RWPE1 (cell line): ENCODE measurements at regions not wholly inside any gene's neighbourhood (a gene's known extent, or its start where the extent isn't known, plus 50 kb on each side); places are given as distances from the start of the nearest gene placed in this dataset.

Experiments
- CTCF ChIA-PET: fragments of 350-600 bp; sonication (Branson Sonifier 250); formaldehyde crosslinking; extraction: SDS; loops from one replicate; lab custom pipeline; 2021; lab: Yijun Ruan, JAX
- POLR2A ChIA-PET: fragments of 400-600 bp; formaldehyde crosslinking; extraction: SDS; loops from one replicate; lab custom pipeline; 2020; ENCODE audit warnings: antibody characterized with exemption; ENCODE audit not compliant: low non-redundant PET; lab: Yijun Ruan, JAX
- DNase-seq: peaks from one replicate; pipeline ENCODE4 v3.0.0; 2012; ENCODE audit warnings: low spot score
- H3K27ac ChIP-seq: fragments of 450-650 bp; 2 replicates; pipeline ENCODE4 v1.5.1; 2017
- TF ChIP-seq, protein P1 (sequence below): fragments of 450-650 bp; conservative IDR thresholded peaks from 2 replicates; pipeline ENCODE4 v1.5.1; 2017; ENCODE audit warnings: low read depth, mild to moderate bottlenecking

DNA sequence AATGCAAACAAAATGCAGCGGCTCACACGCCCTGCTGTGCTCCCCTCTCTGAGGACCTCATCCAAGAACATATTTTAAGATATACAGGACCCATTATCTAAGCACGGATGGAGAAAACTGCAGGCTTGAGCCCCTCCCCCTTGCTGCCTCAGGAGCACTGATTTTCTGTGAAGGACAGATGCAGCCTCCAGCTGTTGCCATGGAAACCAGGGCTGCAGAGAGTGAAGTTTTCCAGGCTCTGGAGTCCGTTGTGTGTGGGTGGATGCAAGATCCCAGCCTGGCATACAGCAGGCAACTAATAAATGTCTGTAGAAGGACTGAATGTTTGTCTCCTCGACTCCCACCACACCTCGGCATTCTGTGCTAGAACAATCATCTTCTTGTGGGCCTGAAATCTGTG, 105.6 kb upstream of the PEG3 start:
- no peak for DNase-seq
- ChIA-PET POLR2A (no interaction called here), CTCF (no interaction called here)
- TF ChIP-seq, protein P1, sequence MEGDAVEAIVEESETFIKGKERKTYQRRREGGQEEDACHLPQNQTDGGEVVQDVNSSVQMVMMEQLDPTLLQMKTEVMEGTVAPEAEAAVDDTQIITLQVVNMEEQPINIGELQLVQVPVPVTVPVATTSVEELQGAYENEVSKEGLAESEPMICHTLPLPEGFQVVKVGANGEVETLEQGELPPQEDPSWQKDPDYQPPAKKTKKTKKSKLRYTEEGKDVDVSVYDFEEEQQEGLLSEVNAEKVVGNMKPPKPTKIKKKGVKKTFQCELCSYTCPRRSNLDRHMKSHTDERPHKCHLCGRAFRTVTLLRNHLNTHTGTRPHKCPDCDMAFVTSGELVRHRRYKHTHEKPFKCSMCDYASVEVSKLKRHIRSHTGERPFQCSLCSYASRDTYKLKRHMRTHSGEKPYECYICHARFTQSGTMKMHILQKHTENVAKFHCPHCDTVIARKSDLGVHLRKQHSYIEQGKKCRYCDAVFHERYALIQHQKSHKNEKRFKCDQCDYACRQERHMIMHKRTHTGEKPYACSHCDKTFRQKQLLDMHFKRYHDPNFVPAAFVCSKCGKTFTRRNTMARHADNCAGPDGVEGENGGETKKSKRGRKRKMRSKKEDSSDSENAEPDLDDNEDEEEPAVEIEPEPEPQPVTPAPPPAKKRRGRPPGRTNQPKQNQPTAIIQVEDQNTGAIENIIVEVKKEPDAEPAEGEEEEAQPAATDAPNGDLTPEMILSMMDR: no peak
- no peak overlapping the region for H3K27ac ChIP-seq

DNA sequence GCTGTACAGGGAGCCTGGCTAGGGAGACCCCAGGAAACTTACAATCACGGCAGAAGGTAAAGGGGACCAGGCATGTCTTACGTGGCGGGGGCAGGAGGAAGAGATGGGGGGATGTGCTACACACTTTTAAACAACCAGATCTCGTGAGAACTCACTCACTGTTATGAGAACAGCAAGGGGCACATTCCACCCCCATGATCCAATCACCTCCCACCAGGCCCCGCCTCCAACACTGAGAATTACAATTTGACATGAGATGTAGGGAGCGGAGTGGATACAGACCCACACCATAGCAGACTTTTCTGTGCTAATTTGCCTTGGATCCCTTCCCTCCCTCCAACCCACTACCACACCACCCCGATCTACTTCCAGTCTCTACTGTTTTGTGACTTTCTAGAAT, 106.7 kb upstream of the PEG3 start:
- ChIA-PET POLR2A (no interaction called here), CTCF (no interaction called here)
- TF ChIP-seq, protein P1: no peak
- H3K27ac ChIP-seq: no peak overlapping the region
- no peak for DNase-seq

DNA sequence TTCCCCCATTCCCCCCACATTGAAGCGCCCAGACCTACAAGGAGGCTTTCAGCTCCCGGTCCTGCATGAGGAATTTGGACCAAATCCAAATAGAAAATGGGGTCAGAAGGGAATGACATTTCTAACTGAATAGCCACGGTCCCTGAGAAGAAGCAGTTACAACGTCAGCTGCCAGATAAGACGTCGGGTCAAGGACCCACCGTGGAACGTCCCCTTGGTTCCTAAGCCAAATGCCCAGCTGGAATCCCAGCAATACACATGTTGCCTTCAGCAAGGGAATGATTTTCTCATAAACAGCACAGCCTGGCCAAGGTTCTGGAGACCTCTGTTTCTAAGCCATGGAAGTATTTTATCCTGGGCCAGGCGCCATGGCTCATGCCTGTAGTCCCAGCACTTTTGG, 109.1 kb upstream of the PEG3 start:
- no peak overlapping the region for H3K27ac ChIP-seq
- CTCF ChIA-PET: no interaction called here
- POLR2A ChIA-PET: no interaction called here
- TF ChIP-seq, protein P1: no peak
- no peak for DNase-seq

DNA sequence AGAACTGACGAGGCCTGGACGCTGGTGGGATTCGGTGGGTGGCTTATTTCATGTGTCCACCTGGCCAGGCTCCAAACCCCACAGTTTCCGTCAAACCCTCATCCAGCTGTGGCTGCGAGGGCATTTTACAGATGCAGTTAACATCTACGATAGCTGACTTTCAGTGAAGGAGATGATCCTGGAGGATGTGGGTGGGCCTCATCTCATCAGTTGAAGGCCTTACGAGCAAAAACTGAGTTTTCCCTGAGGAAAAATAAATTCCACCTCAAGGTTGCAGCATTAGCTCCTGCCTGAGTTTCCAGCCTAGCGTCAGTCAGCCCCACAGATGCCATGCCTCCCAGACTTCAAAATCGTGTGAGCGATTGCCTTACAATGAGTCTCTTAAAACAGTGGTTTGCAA, 111.1 kb upstream of the PEG3 start:
- no peak for DNase-seq
- no peak overlapping the region for H3K27ac ChIP-seq
- TF ChIP-seq, protein P1: no peak
- ChIA-PET CTCF (no interaction called here), POLR2A (no interaction called here)

DNA sequence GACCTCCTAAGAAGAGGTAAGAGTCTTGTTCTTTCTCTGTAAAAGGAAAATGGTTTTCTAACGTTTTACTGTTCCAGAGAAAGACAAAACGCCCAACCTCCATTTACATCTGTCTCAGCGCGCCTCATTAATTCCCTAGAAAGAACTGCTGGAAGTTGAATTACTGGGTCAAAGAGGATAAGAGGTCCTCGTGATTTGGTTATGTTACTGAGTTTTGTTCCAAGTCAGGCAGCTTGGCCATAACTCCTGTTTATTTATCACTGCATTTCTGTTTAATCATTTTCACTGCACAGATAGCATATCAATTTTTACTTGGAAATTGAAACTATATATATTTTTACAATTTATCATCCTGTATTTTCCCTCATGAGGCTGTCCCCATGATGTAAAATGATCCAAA, 112.9 kb upstream of the PEG3 start:
- POLR2A ChIA-PET: no interaction called here
- no peak overlapping the region for H3K27ac ChIP-seq
- TF ChIP-seq, protein P1: no peak
- no peak for DNase-seq
- CTCF ChIA-PET: no interaction called here

DNA sequence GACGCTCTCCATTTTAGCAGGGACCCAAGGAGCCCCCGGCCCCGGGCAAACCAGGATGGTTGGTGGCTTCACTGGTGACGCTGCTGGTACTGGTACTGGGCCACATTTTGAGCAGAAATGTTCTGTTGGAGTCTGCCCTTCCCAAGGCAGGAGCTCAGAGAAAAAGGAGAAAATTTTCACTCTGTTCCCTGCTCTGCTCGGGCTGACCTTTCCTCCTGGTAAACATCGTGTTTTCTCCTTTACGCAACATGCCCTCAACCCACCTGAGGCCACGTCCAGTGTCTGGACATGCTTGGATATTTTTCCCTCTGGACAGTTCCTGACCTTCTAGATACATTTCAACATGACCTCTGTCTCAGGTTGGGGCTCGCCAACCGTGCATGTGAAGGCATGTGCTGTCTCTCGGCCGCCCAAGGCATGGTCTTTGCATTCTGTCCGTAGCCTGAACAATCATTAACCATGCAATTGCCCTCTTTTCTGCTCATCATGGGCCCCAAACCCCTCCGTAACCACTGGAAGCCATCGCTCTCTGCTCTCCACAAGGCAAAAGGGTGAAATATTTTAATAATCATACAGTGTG, 115.2 kb upstream of the PEG3 start:
- DNase-seq: no peak
- ChIA-PET POLR2A (no interaction called here), CTCF (no interaction called here)
- H3K27ac ChIP-seq: no peak overlapping the region
- TF ChIP-seq, protein P1: no peak
